Astrocyte of the spinal cord (primary cell): ENCODE measurements at regions not wholly inside any gene's neighbourhood (a gene's known extent, or its start where the extent isn't known, plus 50 kb on each side); places are given as distances from the start of the nearest gene placed in this dataset.

Experiments
- DNase-seq: peaks from one replicate; pipeline ENCODE4 v3.0.0; 2011; ENCODE audit warnings: low read depth, low spot score
- H3K4me3 ChIP-seq: 2 replicates; pipeline ENCODE4 v1.5.1; 2011; ENCODE audit warnings: low read depth, mild to moderate bottlenecking, low read length, moderate library complexity
- in situ Hi-C: cut with HindIII; loops from 2 replicates; pipeline ENCODE4 v1.10.0; 2017; ENCODE audit warnings: low sequenced_read_pairs
- TF ChIP-seq, protein P1 (sequence below): IDR thresholded peaks from 2 replicates; pipeline ENCODE4 v1.5.1; 2012; ENCODE audit warnings: low read depth, mild to moderate bottlenecking, low read length, inconsistent platforms

DNA sequence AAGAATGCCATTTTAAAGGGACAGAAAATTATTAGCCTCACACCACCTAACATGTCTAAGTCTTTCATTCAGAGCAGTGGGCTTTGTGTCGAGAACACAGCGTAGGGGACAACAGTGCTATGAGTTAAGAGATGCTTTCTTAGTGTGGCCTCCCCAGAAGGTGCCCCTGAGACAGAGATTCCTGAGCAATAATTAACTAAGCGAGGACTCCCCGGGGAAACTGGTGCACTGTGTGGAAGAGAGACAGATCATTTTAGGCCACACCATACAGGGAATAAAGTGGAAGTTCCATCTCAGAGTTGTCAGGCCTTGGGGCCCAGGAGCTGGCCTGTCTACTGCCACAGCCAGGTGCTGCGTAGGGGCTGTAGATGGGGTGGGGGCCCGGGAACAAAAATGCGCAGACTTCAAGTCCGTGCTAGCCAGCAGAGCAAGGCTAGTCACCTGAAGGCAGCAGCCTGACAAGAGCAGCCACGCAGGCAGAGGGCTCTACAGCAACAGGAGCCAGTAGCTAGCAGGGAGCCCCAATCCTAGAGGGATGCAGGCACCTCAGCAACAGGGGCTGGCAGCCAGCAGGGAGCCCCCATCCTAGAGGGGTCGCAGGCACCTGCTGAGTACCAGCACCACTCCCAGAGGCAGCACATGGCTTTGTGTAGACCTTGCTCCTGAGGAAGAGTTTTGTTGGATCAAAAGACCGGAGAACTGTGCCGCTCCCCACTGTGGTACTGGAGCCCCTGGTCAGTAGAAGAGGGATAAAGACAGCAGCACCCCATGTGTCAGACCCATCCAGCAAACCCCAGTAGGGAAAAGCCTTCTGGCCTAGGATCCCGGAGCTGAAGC is 63.0 kb upstream of the NXT1 start:
- TF ChIP-seq, protein P1, sequence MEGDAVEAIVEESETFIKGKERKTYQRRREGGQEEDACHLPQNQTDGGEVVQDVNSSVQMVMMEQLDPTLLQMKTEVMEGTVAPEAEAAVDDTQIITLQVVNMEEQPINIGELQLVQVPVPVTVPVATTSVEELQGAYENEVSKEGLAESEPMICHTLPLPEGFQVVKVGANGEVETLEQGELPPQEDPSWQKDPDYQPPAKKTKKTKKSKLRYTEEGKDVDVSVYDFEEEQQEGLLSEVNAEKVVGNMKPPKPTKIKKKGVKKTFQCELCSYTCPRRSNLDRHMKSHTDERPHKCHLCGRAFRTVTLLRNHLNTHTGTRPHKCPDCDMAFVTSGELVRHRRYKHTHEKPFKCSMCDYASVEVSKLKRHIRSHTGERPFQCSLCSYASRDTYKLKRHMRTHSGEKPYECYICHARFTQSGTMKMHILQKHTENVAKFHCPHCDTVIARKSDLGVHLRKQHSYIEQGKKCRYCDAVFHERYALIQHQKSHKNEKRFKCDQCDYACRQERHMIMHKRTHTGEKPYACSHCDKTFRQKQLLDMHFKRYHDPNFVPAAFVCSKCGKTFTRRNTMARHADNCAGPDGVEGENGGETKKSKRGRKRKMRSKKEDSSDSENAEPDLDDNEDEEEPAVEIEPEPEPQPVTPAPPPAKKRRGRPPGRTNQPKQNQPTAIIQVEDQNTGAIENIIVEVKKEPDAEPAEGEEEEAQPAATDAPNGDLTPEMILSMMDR = no peak
- in situ Hi-C loops = no loop called here
- H3K4me3 ChIP-seq = no peak overlapping the region
- no peak for DNase-seq

DNA sequence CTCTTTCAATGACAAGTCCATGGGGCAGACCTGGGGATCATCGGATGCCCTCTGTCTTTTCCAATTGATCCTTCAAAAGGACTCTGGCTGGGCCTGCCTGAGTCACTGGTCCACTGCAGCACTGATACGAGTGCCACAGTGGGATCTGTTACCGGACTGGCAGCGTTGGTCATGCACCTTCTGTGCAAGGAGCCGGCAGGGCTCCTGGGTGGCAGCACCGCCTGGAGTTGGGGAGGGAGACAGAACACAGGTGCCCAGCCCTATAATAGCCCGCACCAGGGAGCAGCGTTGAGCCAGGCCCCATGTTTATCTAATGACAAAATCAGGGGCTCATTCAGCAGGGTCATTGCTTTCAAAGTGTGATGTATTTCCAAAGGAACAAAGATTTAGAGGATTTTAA is 64.2 kb upstream of the NXT1 start:
- DNase-seq = no peak
- no peak overlapping the region for H3K4me3 ChIP-seq
- TF ChIP-seq, protein P1 = no peak
- in situ Hi-C loops = no loop called here

DNA sequence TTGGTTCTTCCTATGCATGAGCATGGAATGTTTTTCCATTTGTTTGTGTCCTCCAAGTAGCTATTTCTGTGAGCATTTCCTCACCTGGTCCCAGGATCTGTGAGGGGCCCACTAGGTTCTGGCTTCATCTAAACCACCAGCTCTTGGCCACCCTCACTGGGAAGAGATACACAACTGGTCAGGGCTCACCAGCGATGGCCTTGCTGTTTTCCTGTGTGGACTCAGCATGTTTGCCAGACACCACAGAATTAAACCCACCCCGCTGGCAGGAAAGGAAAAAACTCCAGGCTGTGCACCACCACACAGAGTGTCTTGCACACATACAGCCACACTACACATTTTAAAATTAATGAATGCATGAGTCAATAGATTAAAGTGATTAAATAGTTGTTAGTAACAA is 65.1 kb upstream of the NXT1 start:
- TF ChIP-seq, protein P1 = no peak
- no peak overlapping the region for H3K4me3 ChIP-seq
- in situ Hi-C loops = no loop called here
- DNase-seq = no peak

DNA sequence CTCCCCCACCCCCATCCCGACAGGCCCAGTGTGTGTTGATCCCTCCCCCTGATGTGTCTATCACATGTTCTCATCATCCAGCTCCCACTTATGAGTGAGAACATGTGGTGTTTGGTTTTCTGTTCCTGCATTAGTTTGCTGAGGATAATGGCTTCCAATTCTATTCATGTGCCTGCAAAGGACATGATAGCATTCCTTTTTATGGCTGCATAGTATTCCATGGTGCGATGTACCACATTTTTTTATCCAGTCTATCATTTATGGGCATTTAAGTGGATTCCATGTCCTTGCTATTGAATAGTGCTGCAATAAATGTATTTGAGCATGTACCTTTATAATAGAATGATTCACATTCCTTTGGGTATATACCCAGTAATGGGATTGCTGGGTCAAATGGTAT is 66.6 kb upstream of the NXT1 start:
- in situ Hi-C loops = no loop called here
- DNase-seq = no peak
- TF ChIP-seq, protein P1 = no peak
- no peak overlapping the region for H3K4me3 ChIP-seq

DNA sequence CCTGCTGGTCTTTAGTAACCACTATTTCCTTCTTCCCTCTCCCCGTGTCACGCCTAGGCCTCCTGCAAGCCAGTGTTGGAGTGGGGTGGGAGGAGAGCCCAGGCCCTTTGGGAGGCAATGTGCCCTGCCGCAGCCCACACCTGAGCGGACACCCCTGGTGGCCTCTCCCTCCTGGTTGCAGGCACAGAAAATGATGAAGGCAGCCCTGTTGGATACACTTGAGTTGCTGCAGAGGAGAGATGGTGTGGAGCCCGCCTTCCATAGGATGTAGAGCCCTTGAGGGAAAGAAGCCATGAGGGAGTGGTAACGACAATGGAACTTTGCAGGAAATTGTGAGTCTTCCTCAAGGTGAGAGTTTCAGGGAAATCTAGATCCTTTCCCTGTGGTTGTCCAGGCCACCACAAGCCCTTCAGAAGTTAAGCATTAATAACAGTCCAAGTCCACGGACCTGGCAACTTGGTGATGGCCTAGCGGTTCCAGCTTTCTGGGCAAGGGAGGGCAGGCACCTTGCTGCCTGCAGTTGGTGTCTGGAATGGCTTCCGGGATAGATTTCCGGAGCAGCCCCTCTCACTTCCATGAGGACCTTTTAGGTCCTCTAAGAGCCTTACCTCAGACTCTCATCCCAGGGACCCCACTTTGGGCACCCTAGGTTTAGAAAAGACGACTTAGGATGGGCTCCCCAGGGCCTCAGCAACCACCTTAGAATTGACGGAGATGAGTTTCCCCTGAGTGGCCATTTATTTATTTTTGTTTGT is 67.3 kb upstream of the NXT1 start:
- TF ChIP-seq, protein P1 = no peak
- in situ Hi-C loops = no loop called here
- DNase-seq = no peak

DNA sequence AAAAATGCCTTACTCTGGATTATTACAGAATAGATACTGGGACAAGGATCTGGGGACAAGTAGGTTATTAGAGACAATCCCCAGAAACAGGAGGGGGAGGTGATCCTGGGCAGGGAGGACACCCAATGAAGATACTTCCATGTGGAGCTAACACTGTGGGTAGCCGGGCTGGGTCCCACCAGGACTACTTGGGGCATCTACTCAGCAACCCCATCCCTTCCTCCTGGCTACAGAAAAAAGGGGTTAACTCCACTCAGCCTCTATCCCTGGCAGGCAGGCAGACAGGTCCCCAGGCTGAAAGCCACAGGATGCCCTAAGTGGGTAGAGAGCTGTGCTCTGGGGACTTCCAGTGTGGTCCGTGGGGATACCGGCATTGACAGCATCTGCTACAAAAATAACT is 68.0 kb upstream of the NXT1 start:
- in situ Hi-C loops = no loop called here
- H3K4me3 ChIP-seq = no peak overlapping the region
- DNase-seq = no peak
- TF ChIP-seq, protein P1 = no peak

More for the DNA sequence above, 67.3 kb upstream of the NXT1 start:
- H3K4me3 ChIP-seq = no peak overlapping the region
